NCI-H526 (cell line): ENCODE measurements at regions not wholly inside any gene's neighbourhood (a gene's known extent, or its start where the extent isn't known, plus 50 kb on each side); places are given as distances from the start of the nearest gene placed in this dataset.
"Not testable (repeated sequence)": the region's sequence is repeated elsewhere in the genome, so short reads cannot be mapped to it uniquely, and the experiment has no call there.

Experiments used
- DNase-seq, 2 experiments: peaks; one replicate each; lab custom pipeline; 2025; lab: John Stamatoyannopoulos, UW

- DNase-seq, result no peak
Observed at GRCh38 chr3:178095522-178095921, 440.7 kb upstream of the KCNMB2 start.

DNA sequence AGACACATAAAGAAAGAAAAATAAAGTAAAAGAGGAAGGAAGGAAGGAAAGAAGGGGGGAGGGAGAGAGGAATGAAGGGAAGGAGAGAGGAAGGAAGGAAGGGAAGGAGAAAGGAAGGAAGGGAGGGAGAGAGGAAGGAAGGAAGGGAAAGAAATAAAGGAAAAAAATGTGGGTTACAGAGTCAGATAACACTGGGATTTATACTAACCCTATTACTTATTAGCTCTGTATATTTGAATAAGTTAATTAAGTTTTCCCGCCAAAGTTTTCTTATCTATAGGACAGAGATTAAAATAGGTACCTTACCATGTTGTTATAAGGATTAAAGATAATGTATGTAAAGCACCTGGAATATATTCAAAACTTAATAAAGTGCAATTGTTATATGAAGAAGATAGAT, 439.3 kb upstream of the KCNMB2 start:
- DNase-seq, result no peak

DNA sequence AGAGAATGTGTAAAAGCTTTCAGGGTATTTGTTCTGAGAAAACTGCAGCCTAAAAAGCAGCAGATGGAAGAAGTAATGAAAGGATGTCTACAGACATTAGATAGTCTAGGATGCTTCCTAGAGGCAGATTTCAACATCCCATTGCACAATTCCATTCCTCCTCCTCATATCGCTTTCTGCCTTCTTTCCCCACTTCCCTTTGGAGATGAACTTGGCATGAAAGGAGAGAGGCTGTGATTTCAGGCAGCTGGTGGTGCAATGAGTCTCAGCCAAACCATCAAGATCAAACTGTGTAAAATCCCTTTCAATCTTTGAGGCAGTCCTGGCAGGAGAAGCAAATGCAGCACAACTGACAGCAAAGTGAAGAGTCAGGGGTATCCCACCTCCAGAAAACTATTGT, 438.7 kb upstream of the KCNMB2 start:
- DNase-seq, result no peak

GRCh38 chr3:178099274-178099673, 437.0 kb upstream of the KCNMB2 start:
- DNase-seq, result no peak

GRCh38 chr3:178099862-178100261, 436.4 kb upstream of the KCNMB2 start:
- no peak for DNase-seq

DNA sequence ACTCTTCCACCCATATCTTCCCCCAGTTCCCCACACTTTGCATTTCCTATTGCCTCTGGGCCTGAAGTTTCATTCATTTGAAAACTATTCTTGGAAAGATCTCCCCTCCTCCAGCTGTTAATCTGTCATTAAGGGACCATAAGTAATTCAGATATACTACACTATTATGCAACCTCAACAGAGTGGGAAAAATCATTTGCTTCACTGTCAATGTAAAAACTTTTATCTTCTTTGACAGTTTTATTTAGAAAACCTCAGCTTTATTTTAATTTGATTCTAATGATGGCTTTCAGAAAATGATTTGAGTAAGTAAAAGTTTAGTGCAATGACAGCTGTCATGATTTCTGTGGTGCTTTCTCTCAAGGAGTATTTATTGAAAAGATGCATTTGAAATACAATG, 435.3 kb upstream of the KCNMB2 start:
- no peak for DNase-seq

DNA sequence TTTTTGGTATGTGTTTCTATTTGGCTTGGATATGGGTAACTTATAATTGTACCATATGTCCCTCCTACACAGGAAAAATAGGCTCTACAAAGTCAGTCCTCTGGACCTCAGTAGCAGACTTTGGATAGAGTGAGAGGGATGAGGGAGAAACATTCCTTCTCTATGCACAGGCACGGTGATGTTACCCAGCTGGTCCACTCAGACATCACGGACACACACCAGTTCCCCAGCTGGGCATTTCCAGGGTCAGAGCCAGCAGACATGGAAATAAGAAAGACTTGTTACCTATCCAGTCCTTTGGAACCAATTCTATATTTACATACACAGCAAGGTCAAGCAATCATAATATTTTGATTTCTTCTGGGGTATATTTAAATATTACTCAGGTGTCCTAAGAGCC, 433.1 kb upstream of the KCNMB2 start:
- DNase-seq, result no peak

- no peak for DNase-seq
Observed at GRCh38 chr3:178107804-178108203, 428.4 kb upstream of the KCNMB2 start.

DNA sequence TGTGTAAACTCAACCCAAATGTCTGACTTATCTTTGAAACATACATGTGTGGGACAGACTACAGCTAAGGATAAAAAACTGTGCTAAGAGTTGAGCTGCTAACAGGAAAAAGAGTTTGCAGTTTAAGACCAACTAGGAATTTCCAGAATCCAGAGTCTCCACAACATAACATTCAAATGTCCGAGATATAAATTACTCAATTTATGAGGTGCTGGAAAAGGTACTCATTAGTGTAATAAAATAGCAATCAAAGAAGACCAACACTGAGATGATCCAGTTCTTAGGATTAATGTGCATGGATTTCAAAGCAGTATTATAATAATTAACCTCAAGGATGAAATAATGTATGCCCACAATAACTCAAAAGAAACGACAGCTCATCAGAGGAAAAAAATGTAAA, 426.5 kb upstream of the KCNMB2 start:
- no peak for DNase-seq

- no peak for DNase-seq
Observed at GRCh38 chr3:178112134-178112533, 424.1 kb upstream of the KCNMB2 start.

DNA sequence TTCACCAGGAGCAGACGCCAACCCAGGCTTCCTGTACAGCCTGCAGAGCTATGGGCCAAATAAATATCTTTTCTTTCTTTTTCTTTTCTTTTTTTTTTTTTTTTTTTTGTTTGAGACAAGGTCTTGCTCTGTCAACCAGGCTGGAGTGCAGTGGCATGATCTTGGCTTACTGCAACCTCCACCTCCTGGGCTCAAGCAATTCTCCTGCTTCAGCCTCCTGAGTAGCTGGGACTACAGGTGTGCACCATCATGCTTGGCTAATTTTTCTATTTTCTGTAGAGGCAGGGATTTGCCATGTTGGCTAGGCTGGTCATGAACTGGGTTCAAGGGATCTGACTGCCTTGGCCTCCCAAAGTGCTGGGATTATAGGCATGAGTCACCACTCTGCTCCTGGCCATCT, 423.7 kb upstream of the KCNMB2 start:
- not testable (repeated sequence) for DNase-seq

GRCh38 chr3:178117641-178118040, 418.6 kb upstream of the KCNMB2 start:
- no peak for DNase-seq

GRCh38 chr3:178119608-178120295, 416.5 kb upstream of the KCNMB2 start:
- DNase-seq, result not testable (repeated sequence)

DNA sequence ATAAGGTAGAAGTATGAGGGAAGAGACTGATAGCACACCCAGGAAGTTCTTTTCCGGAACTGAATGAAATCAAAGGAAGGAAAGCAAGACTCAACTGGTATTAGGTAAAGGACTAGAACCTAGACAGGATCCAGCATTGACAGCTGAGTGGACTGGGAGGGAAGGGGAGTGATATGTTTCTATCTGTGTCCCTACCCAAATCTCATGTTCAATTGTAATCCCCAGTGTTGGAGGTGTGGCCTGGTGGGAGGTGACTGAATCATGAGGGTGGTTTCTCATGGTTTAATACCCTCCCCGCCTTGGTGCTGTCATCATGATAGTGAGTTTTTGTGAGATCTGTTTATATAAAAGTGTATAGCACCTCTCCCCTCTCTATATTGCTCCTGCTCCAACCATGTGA, 415.9 kb upstream of the KCNMB2 start:
- no peak for DNase-seq

DNA sequence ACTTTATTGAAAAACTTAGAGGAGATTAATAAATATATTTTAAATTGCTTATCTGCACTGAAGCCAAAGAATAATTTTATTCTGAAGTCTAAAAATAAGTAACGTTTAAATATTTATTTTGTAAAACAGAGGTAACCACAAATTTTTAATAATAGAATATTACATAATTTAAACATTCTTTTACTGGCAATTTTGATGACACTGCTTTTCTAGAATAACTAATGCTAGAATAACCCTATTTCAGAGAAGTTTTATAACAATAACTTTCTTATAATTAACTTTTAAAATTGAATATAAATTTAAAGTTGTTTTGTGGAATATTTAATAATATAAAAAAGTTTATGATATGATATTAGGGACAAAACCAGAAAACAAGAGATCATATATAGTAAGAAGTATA, 409.6 kb upstream of the KCNMB2 start:
- no peak for DNase-seq

GRCh38 chr3:178127221-178127620, 409.0 kb upstream of the KCNMB2 start:
- DNase-seq, result no peak

DNA sequence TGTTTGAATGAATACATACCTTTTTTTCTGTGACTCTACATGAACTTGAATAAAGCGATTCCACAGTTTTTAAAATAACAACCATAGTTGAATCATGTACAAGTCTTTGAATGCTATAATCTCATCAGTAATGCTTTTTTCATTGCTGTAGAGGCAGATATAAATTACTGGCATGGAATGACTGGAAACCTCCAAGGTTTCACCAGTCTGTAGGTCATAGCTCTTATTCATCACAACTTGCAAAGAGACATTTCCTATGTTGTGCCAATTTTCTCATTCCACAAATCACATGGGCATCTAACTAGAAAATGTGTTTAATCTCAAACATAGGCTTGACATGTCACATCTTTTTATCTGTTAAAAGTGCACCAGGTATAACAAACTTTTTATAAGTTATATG, 407.1 kb upstream of the KCNMB2 start:
- DNase-seq, result no peak

DNA sequence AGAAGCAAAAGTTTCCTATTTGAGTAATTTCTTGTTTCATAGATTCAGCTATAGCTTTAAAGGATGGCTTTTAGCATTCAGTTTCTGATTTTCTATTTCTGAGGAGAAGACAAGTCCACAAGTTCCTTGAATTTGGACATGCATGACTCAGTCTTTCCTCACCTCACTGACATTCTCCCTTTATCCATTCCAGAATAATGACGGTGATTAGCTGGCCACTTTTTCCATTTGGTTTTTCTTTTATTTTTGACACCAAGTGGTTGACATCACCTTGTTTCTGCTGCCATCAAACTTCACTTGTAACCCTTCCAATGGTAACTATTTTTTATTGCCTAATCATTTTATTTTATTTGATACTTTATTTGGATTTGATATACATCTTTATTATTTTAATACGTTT, 404.4 kb upstream of the KCNMB2 start:
- DNase-seq, result no peak

GRCh38 chr3:178137206-178137605, 399.0 kb upstream of the KCNMB2 start:
- DNase-seq, result no peak

- DNase-seq, result no peak
Observed at GRCh38 chr3:178137831-178138230, 398.4 kb upstream of the KCNMB2 start.

- no peak for DNase-seq
Observed at GRCh38 chr3:178139116-178139515, 397.1 kb upstream of the KCNMB2 start.

DNA sequence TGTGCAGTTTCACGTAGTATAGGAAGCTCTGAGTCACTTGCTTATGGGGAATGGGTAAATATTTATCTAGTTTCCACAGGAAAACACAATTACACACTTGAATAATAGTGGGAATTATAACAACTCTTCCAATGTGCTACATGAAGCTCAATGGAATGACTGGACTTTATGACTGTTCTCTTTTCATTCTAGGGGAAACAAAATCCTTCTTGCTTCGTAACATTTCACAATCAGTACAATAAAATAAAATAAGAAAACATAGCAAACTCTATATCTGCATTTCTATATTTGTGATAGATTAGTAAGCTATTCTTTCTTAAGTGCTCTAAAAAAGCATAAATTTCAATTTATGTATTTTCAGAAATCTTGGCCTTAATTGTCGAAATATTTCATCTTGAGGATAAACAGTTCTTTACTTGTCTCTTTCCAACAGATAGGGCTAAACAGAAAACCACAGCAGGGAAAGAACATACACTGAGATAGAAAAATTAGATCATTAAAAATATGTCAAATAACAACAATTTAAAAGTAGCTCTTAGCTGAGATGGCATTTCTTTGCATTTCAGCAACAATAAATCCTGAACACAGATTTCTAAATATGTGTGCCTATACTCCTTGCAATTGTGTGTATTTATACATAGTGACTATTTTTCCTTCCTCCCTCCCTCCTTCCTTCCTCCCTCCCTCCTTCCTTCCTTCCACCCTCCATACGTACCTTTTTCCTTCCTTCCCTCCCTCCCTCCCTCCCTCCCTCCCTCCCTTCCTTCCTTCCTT, 395.5 kb upstream of the KCNMB2 start:
- no peak for DNase-seq

DNA sequence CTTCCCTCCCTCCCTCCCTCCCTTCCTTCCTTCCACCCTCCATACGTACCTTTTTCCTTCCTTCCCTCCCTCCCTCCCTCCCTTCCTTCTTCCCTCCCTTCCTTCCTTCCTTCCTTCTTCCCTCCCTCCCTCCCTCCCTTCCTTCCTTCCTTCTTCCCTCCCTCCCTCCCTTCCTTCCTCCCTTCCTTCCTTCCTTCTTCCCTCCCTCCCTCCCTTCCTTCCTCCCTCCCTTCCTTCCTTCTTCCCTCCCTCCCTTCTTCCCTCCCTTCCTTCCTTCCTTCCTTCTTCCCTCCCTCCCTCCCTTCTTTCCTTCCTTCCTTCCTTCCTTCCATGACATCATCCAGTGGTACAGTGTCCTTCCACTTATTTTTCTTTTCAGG, 394.9 kb upstream of the KCNMB2 start:
- DNase-seq, result not testable (repeated sequence)

DNA sequence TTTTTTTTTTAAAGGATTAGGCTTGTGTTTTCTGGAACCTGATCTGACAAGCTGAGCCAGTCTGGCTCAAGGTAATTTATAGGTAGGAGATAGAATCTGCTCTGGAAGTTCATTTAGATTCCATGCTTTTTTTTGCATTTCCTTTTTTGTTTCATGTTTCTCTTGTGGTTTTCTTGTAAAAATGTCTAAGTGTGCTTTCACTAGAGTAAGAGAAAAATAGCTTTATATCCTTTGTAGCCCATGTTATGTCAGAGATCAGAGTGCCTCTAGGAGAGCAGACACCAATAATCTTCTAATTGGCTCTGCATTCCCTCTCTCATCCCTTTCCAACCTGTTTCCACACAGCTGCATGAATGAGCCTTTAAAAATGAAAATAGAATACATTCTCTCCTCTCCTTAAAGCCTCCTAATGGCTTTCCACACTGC, 389.8 kb upstream of the KCNMB2 start:
- DNase-seq, result no peak
